ENCODE measurements at regions not wholly inside any gene's neighbourhood (a gene's known extent, or its start where the extent isn't known, plus 50 kb on each side); places are given as distances from the start of the nearest gene placed in this dataset.

GRCh38 chr13:29901710-29902631 lies 51.6 kb upstream of the UBL3 start:
- CTCF ChIA-PET: interaction anchor here (1.1 kb wide), 1 partner anchor 24 kb away, joined by 3 read pairs; no protein-coding TSS in a partner anchor
- TF ChIP-seq CTCF (IDR thresholded peaks at IDR 0.05): no peak
- TF ChIP-seq EZH2 (IDR thresholded peaks at IDR 0.05; ENCODE audit: borderline replicate concordance, insufficient read depth, low read depth, low read length, poor library complexity, severe bottlenecking): no peak
- H2AFZ ChIP-seq (ENCODE audit: insufficient read depth, low read depth, low read length, poor library complexity, severe bottlenecking): peak overlapping the region; percentile 49
- no peaks in the 10 kb centered on the region for H3K36me3 ChIP-seq (replicated peaks in 1 of 2; ENCODE audit: control extremely low read depth in 1 of 2, control insufficient read depth in 1 of 2, extremely low read depth in 1 of 2, insufficient read depth in 2 of 2, low read length in 1 of 2)
- no peak for DNase-seq
- intact Hi-C loops (cut with micrococcal nuclease): no loop called here
- Mint-ChIP-seq H3K4me1 (peaks cover 5% of the 10 kb centered on the region), H3K27me3 (peaks cover 32% of the 10 kb centered on the region), H3K27ac (no peak overlapping the region), H3K4me3 (no peak overlapping the region), H3K9me3 (ENCODE audit: insufficient read depth) (no peaks in the 10 kb centered on the region)
- no peaks in the 10 kb centered on the region for H4K20me1 ChIP-seq (ENCODE audit: control insufficient read depth, insufficient read depth, low read length, poor library complexity, severe bottlenecking)
- no peaks in the 10 kb centered on the region for H3K9me3 ChIP-seq (ENCODE audit: control extremely low read depth in 1 of 3, control insufficient read depth in 2 of 3, insufficient read depth in 1 of 3, low read length in 2 of 3)
- ATAC-seq (ENCODE audit: low read depth): no peak
- POLR2A ChIA-PET: no interaction called here
- H3K27ac ChIP-seq (ENCODE audit: low read length in 2 of 2): no peak overlapping the region
- no peaks in the 10 kb centered on the region for H3K4me1 ChIP-seq (ENCODE audit: control insufficient read depth in 2 of 2, insufficient read depth in 2 of 2, low read length in 2 of 2)
- no peak overlapping the region for H3K9ac ChIP-seq (ENCODE audit: low read length)
- no peaks in the 10 kb centered on the region for H3K79me2 ChIP-seq (ENCODE audit: control insufficient read depth, insufficient read depth, low read length)
- H3K4me3 ChIP-seq (ENCODE audit: control extremely low read depth in 1 of 5, extremely low read depth in 1 of 5, insufficient read depth in 1 of 5, low read depth in 2 of 5, low read length in 4 of 5): no peak overlapping the region
- peak overlapping the region; percentile 35 for H3K4me2 ChIP-seq (replicated peaks; ENCODE audit: low read depth, low read length, poor library complexity, severe bottlenecking)
- H3K27me3 ChIP-seq (replicated peaks in 1 of 4; ENCODE audit: control extremely low read depth in 1 of 4, control insufficient read depth in 3 of 4, insufficient read depth in 4 of 4, low read length in 3 of 4): peaks cover 0 to 3% (median 0%) of the 10 kb centered on the region in 4 experiments
- WGBS (ENCODE audit: insufficient coverage): 46% methylated on average over 4 of the region's 11 CpGs

All from B cell (primary cell).